Activated CD4-positive, alpha-beta T cell treated with anti-CD3 and anti-CD28 coated beads, Interleukin-2, Interleukin-6, amounts not matched to agents 100 ng/mL and 50 ng/mL, durations not matched to agents 16 hours and 8 hours (primary cell): ENCODE measurements at regions not wholly inside any gene's neighbourhood (a gene's known extent, or its start where the extent isn't known, plus 50 kb on each side); places are given as distances from the start of the nearest gene placed in this dataset.

ENCODE experiments used
- DNase-seq: peaks from one replicate; pipeline ENCODE4 v3.0.0-alpha.2; 2020

GRCh38 chrX:45851434-45851991, 650.8 kb upstream of the DIPK2B start:
- DNase-seq, result peak; percentile 82

GRCh38 chrX:45850775-45851433, 650.2 kb upstream of the DIPK2B start:
- DNase-seq, result peak; percentile 47

- DNase-seq, result peak; percentile 40
Measured at GRCh38 chrX:45850197-45850774, 649.6 kb upstream of the DIPK2B start.

- peak; percentile 61 for DNase-seq
Measured at GRCh38 chrX:45849261-45849862, 648.7 kb upstream of the DIPK2B start.

- no peak for DNase-seq
Measured at GRCh38 chrX:45847961-45848360, 647.3 kb upstream of the DIPK2B start.

GRCh38 chrX:45846328-45846727, 645.7 kb upstream of the DIPK2B start:
- DNase-seq, result no peak

- peak; percentile 70 for DNase-seq
Measured at GRCh38 chrX:45845142-45845541, 644.5 kb upstream of the DIPK2B start.

- no peak for DNase-seq
Measured at GRCh38 chrX:45843518-45843917, 642.8 kb upstream of the DIPK2B start.

GRCh38 chrX:45842926-45843315, 642.2 kb upstream of the DIPK2B start:
- no peak for DNase-seq

GRCh38 chrX:45842207-45842925, 641.7 kb upstream of the DIPK2B start:
- peak; percentile 22 for DNase-seq

GRCh38 chrX:45840411-45840950, 639.8 kb upstream of the DIPK2B start:
- DNase-seq, result no peak

GRCh38 chrX:45830343-45830742, 629.7 kb upstream of the DIPK2B start:
- DNase-seq, result peak; percentile 41

- DNase-seq, result peak; percentile 60
Measured at GRCh38 chrX:45824471-45824870, 623.8 kb upstream of the DIPK2B start.

- DNase-seq, result no peak
Measured at GRCh38 chrX:45823536-45823935, 622.9 kb upstream of the DIPK2B start.

- DNase-seq, result no peak
Measured at GRCh38 chrX:45822124-45822523, 621.4 kb upstream of the DIPK2B start.

- DNase-seq, result no peak
Measured at GRCh38 chrX:45818913-45819312, 618.2 kb upstream of the DIPK2B start.

GRCh38 chrX:45815441-45815840, 614.8 kb upstream of the DIPK2B start:
- peak; percentile 60 for DNase-seq

GRCh38 chrX:45811326-45811725, 610.6 kb upstream of the DIPK2B start:
- DNase-seq, result no peak

GRCh38 chrX:45807572-45808425, 607.1 kb upstream of the DIPK2B start:
- DNase-seq, result peak; percentile 50

- DNase-seq, result peak; percentile 85
Measured at GRCh38 chrX:45806410-45807121, 605.9 kb upstream of the DIPK2B start.

GRCh38 chrX:45804276-45804675, 603.6 kb upstream of the DIPK2B start:
- no peak for DNase-seq
